Activated CD8-positive, alpha-beta memory T cell treated with anti-CD3 and anti-CD28 coated beads, Interleukin-2, amount 10 ng/mL, durations not matched to agents 7 days and 5 days (primary cell): ENCODE measurements at regions not wholly inside any gene's neighbourhood (a gene's known extent, or its start where the extent isn't known, plus 50 kb on each side); places are given as distances from the start of the nearest gene placed in this dataset.
"Not testable (repeated sequence)": the region's sequence is repeated elsewhere in the genome, so short reads cannot be mapped to it uniquely, and the experiment has no call there.

Experiments used
- ATAC-seq: fragments of 150-1000 bp; cut with Tn5 transposase; one replicate; pipeline ENCODE4 v1.10.0; 2021; ENCODE audit warnings: moderate library complexity
- CTCF ChIA-PET: fragments of 350-600 bp; sonication (Branson Sonifier 250); formaldehyde crosslinking; loops from one replicate; lab custom pipeline; 2021; ENCODE audit warnings: antibody characterized with exemption; lab: Charles Lee
- DNase-seq: peaks from one replicate; pipeline ENCODE4 v3.0.0-alpha.2; 2020
- H3K27ac Mint-ChIP-seq: one replicate; pipeline ENCODE4 v1.8.0; 2021; ENCODE audit warnings: mild to moderate bottlenecking, mixed read lengths
- H3K27me3 Mint-ChIP-seq: one replicate; pipeline ENCODE4 v1.8.0; 2021; ENCODE audit warnings: mixed read lengths
- H3K36me3 Mint-ChIP-seq: one replicate; pipeline ENCODE4 v1.8.0; 2021; ENCODE audit warnings: mild to moderate bottlenecking, mixed read lengths
- H3K4me1 Mint-ChIP-seq: one replicate; pipeline ENCODE4 v1.8.0; 2021; ENCODE audit warnings: mixed read lengths
- H3K4me3 Mint-ChIP-seq: one replicate; pipeline ENCODE4 v1.8.0; 2021; ENCODE audit warnings: mild to moderate bottlenecking, moderate library complexity, mixed read lengths
- H3K9me3 Mint-ChIP-seq: one replicate; pipeline ENCODE4 v1.8.0; 2022; ENCODE audit warnings: low read depth, mixed read lengths

DNA sequence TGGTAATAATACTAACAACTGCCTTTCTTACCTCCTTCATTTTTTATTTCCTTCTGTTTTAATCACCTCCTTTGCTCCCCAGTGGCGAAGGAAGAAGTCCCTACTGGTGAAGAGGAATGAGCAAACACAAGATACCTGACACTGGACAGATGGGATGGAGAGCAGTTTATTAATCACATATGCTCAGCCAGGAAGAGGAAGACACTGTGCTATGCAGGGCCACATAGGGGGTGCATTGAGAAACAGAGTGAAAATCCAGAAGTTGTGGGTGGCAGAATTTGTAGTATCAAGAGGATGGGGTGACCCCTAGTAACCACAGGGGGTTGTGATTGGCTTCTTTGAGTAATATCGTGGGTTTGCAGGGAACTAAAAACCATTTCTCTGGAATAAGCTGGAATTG lies 1041.9 kb downstream of the OTOL1 start:
- ATAC-seq (no peak), DNase-seq (no peak)
- CTCF ChIA-PET = no interaction called here
- no peaks in the 10 kb centered on the region for H3K4me1 Mint-ChIP-seq
- H3K27ac Mint-ChIP-seq = no peak overlapping the region
- H3K4me3 Mint-ChIP-seq = no peak overlapping the region
- H3K36me3 Mint-ChIP-seq = no peaks in the 10 kb centered on the region
- no peaks in the 10 kb centered on the region for H3K9me3 Mint-ChIP-seq
- H3K27me3 Mint-ChIP-seq = no peaks in the 10 kb centered on the region

DNA sequence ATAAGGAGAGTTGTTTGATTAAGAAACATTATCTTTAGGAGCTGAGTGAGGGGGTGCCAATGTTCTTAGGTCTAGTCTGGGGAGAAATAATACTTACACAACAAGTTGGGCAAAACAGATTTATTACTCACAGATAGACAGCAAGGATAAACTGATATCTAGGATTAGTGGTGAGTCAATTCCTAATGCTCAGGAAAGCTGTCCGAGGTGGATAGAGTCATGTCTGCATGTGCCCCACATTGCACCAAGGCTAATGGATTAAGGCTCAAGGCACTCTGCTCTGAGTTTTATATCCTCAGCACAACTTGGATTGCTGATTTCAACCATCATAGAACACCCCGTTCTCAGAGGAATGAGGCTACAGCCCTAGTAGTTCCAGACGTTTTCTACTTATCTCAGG lies 1042.3 kb downstream of the OTOL1 start:
- Mint-ChIP-seq H3K27ac (no peak overlapping the region), H3K36me3 (no peaks in the 10 kb centered on the region), H3K4me3 (no peak overlapping the region), H3K9me3 (no peaks in the 10 kb centered on the region), H3K27me3 (no peaks in the 10 kb centered on the region), H3K4me1 (no peaks in the 10 kb centered on the region)
- ATAC-seq (no peak), DNase-seq (no peak)
- CTCF ChIA-PET = no interaction called here

DNA sequence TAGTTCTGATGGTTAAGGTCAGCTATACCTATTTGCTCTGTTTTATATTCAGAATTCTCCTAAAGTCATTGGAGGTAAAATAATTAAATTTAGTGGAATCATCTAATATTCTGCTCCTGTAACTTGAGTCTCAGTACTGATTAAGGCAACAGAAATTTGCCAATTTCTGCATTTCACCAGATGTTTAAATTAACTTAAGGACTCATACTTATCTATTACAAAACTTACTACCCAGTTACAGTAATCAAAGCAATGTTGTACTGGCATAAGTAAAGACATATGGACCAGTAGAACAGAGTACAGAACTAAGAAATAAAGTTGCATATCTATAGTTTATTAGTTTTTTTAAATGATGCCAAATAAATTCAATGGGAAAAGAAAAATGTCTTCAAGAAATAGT lies 1043.8 kb downstream of the OTOL1 start:
- Mint-ChIP-seq H3K27ac (no peak overlapping the region), H3K4me1 (no peaks in the 10 kb centered on the region), H3K9me3 (no peaks in the 10 kb centered on the region), H3K4me3 (no peak overlapping the region), H3K27me3 (no peaks in the 10 kb centered on the region), H3K36me3 (no peaks in the 10 kb centered on the region)
- CTCF ChIA-PET = no interaction called here
- no peak for DNase-seq
- ATAC-seq = no peak

- H3K4me1 Mint-ChIP-seq = no peaks in the 10 kb centered on the region
- CTCF ChIA-PET = no interaction called here
- no peak overlapping the region for H3K27ac Mint-ChIP-seq
- no peaks in the 10 kb centered on the region for H3K9me3 Mint-ChIP-seq
- no peak overlapping the region for H3K4me3 Mint-ChIP-seq
- H3K36me3 Mint-ChIP-seq = no peaks in the 10 kb centered on the region
- no peaks in the 10 kb centered on the region for H3K27me3 Mint-ChIP-seq
- no peak for ATAC-seq
- DNase-seq = no peak
Measured at GRCh38 chr3:162541923-162542322, 1045.3 kb downstream of the OTOL1 start.

GRCh38 chr3:162544246-162544645 lies 1047.6 kb downstream of the OTOL1 start:
- Mint-ChIP-seq H3K4me3 (no peak overlapping the region), H3K27me3 (no peaks in the 10 kb centered on the region), H3K27ac (no peak overlapping the region), H3K9me3 (no peaks in the 10 kb centered on the region), H3K4me1 (no peaks in the 10 kb centered on the region), H3K36me3 (no peaks in the 10 kb centered on the region)
- CTCF ChIA-PET = no interaction called here
- no peak for DNase-seq
- ATAC-seq = no peak

DNA sequence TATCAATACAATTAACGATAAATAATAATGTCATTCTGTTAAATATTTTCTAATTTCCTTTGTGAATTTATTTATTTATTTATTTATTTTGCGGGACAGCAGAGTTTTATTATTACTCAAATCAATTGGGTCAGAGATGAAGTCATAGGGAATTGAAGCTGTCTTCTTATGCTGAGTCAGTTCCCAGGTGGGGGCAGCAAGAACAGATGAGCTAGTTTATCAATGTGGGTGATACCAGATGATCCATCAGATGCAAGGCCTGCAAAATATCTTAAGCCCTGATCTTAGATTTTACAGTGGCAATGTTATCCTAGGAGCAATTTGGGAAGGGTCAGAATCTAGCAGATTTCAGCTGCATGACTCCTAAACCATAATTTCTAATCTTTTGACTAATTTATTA lies 1050.3 kb downstream of the OTOL1 start:
- H3K4me1 Mint-ChIP-seq = no peaks in the 10 kb centered on the region
- no peaks in the 10 kb centered on the region for H3K27me3 Mint-ChIP-seq
- H3K9me3 Mint-ChIP-seq = no peaks in the 10 kb centered on the region
- H3K36me3 Mint-ChIP-seq = no peaks in the 10 kb centered on the region
- ATAC-seq (no peak), DNase-seq (no peak)
- no peak overlapping the region for H3K27ac Mint-ChIP-seq
- CTCF ChIA-PET = no interaction called here
- no peak overlapping the region for H3K4me3 Mint-ChIP-seq

DNA sequence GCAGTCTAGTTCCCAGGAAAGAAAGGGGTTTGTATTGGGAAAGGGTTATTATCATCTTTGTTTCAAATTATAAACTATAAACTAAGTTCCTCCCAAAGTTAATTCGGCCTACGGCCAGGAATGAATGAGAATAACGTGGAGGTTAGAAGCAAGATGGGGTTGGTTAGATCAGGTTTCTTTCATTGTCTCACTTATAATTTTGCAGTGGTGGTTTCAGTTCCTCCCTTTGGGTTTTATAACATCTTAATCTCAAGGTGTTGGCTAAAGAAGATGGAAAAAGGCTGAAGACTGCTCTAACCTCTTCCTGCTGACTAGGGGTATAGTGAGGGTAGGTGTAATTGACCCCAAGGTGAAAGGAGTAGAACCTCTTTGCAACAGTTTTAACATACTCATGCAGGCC lies 1050.7 kb downstream of the OTOL1 start:
- Mint-ChIP-seq H3K4me3 (no peak overlapping the region), H3K36me3 (no peaks in the 10 kb centered on the region), H3K4me1 (no peaks in the 10 kb centered on the region), H3K9me3 (no peaks in the 10 kb centered on the region), H3K27me3 (no peaks in the 10 kb centered on the region), H3K27ac (no peak overlapping the region)
- DNase-seq (no peak), ATAC-seq (no peak)
- CTCF ChIA-PET = no interaction called here

DNA sequence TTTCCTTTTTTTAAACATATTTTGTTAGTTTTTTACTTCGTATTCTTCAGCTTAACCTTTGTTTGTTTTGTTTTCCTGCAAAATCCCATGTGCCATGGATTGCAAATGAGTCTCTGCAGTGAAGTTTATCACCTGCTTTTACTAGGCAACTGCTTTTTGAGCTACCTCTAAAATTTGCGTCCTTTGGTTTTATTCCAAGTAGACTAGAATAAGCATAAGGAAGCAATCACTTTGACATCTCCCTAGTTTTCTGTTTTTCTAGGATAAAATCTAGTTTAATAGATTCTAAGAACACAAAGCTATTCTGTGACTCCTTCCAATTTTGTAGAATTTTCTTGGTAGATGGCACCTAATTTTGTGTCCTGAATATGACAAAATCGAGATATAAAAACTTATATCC lies 1059.2 kb downstream of the OTOL1 start:
- no peak for DNase-seq
- Mint-ChIP-seq H3K4me1 (no peaks in the 10 kb centered on the region), H3K4me3 (no peak overlapping the region), H3K27ac (no peak overlapping the region), H3K27me3 (no peaks in the 10 kb centered on the region), H3K36me3 (no peaks in the 10 kb centered on the region), H3K9me3 (no peaks in the 10 kb centered on the region)
- CTCF ChIA-PET = no interaction called here
- ATAC-seq = no peak

DNA sequence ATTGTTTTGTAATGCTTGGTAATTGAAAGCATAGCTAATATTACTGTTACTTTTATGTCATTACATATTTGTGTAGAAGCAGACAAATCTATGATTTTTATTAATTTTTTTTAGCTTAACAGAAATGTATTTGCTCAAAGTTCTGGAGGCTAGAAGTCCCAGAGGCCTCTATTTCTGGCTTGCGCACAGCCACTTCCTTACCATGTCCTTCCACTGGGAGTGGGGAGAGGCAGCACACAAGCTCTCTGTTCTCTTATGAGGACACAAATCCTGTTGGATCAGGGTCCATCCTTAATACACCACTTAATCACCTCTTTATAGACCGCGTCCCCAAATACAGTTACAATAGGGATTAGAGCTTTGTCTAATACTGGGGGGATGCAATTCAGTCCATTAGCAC lies 1061.4 kb downstream of the OTOL1 start:
- Mint-ChIP-seq H3K9me3 (no peaks in the 10 kb centered on the region), H3K4me3 (no peak overlapping the region), H3K27me3 (no peaks in the 10 kb centered on the region), H3K4me1 (no peaks in the 10 kb centered on the region), H3K27ac (no peak overlapping the region), H3K36me3 (no peaks in the 10 kb centered on the region)
- CTCF ChIA-PET = no interaction called here
- ATAC-seq (no peak), DNase-seq (no peak)

GRCh38 chr3:162568706-162569105 lies 1072.1 kb downstream of the OTOL1 start:
- H3K27me3 Mint-ChIP-seq = no peaks in the 10 kb centered on the region
- ATAC-seq (no peak), DNase-seq (no peak)
- no peak overlapping the region for H3K27ac Mint-ChIP-seq
- H3K4me1 Mint-ChIP-seq = no peaks in the 10 kb centered on the region
- H3K9me3 Mint-ChIP-seq = peaks cover 2% of the 10 kb centered on the region
- no peaks in the 10 kb centered on the region for H3K36me3 Mint-ChIP-seq
- CTCF ChIA-PET = no interaction called here
- no peak overlapping the region for H3K4me3 Mint-ChIP-seq

- H3K9me3 Mint-ChIP-seq = peaks cover 2% of the 10 kb centered on the region
- H3K27ac Mint-ChIP-seq = no peak overlapping the region
- no peaks in the 10 kb centered on the region for H3K27me3 Mint-ChIP-seq
- H3K36me3 Mint-ChIP-seq = no peaks in the 10 kb centered on the region
- CTCF ChIA-PET = no interaction called here
- H3K4me1 Mint-ChIP-seq = no peaks in the 10 kb centered on the region
- ATAC-seq = no peak
- no peak for DNase-seq
- H3K4me3 Mint-ChIP-seq = no peak overlapping the region
Measured at GRCh38 chr3:162569314-162569713, 1072.7 kb downstream of the OTOL1 start.

DNA sequence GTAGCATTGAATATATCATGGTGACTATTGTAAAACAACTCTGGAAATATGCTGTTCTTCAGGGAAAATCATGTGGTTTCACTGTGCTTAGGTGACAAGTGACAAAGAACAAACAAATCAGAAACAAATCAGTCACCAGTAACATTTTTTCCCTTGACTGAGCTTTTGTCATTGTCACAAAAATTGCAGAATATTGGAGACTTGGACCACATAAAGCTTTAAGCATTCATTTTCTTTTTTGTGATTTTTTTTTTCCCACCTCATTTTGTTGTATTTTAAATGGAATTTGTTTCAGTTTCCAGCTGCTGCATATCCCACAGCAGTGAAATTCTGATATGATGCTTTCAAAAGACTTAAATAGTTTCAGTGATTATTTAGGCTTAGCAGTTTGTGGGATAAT lies 1088.4 kb downstream of the OTOL1 start:
- CTCF ChIA-PET = no interaction called here
- Mint-ChIP-seq H3K27ac (no peak overlapping the region), H3K27me3 (no peaks in the 10 kb centered on the region), H3K36me3 (no peaks in the 10 kb centered on the region), H3K4me3 (no peak overlapping the region), H3K4me1 (no peaks in the 10 kb centered on the region), H3K9me3 (peaks cover 12% of the 10 kb centered on the region)
- DNase-seq = no peak
- ATAC-seq = no peak

GRCh38 chr3:162586591-162586990 lies 1090.0 kb downstream of the OTOL1 start:
- Mint-ChIP-seq H3K27ac (no peak overlapping the region), H3K9me3 (peaks cover 12% of the 10 kb centered on the region), H3K4me1 (no peaks in the 10 kb centered on the region), H3K36me3 (no peaks in the 10 kb centered on the region), H3K27me3 (no peaks in the 10 kb centered on the region), H3K4me3 (no peak overlapping the region)
- ATAC-seq (no peak), DNase-seq (no peak)
- CTCF ChIA-PET = no interaction called here

GRCh38 chr3:162597226-162597625 lies 1100.6 kb downstream of the OTOL1 start:
- Mint-ChIP-seq H3K27me3 (no peaks in the 10 kb centered on the region), H3K4me1 (no peaks in the 10 kb centered on the region), H3K9me3 (peaks cover 6% of the 10 kb centered on the region), H3K27ac (no peak overlapping the region), H3K4me3 (no peak overlapping the region), H3K36me3 (no peaks in the 10 kb centered on the region)
- DNase-seq = no peak
- no peak for ATAC-seq
- CTCF ChIA-PET = no interaction called here

DNA sequence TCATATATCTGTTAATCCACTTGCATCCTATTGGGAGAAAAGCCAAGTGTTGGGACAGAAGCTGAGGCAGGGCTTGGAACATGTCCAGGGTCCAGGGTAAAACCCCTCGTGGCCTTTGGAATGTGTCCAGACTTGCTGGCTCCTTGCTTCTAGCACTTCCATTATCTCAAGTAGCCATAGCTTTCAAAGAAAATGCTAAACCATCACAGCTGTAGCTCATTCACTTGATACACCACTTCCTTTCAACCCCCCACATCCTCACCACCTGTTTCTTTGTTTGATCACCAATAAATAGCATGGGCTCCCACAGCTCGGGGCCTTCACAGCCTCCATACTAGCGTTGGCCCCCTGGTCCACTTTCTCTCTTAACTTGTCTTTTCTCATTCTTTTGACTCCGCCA lies 1101.9 kb downstream of the OTOL1 start:
- ATAC-seq, DNase-seq, H3K9me3 Mint-ChIP-seq, H3K27ac Mint-ChIP-seq, H3K4me3 Mint-ChIP-seq, H3K36me3 Mint-ChIP-seq, H3K27me3 Mint-ChIP-seq, CTCF ChIA-PET, H3K4me1 Mint-ChIP-seq: not testable (repeated sequence)
